ENCODE measurements at regions not wholly inside any gene's neighbourhood (a gene's known extent, or its start where the extent isn't known, plus 50 kb on each side); places are given as distances from the start of the nearest gene placed in this dataset.
A peak's percentile ranks its signal among the peaks of the same experiment; 100 is the strongest.

DNA sequence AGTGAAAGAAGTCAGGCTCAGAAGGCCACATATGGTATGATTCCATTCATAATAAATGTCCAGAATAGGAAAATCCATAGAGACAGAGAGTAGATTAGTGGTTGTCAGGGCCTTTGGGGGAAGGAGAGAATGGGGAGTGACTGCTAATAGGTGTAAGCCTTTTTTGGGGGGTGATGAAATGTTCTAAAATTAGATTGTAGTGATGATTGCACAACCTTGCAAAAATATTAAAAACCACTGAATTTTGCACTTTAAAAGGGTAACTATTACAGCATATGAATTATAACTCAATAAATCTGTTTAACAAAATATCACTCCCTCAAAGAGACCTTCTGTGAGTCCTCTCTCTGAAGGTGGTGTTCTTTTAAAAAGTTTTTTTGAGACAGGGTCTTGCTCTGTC, 72.3 kb upstream of the GRK3 start:
- H2AFZ ChIP-seq (replicated peaks; ENCODE audit: low read length, poor library complexity) = no peak overlapping the region
- dilution Hi-C loops (cut with HindIII; ENCODE audit: low sequenced_read_pairs, unreplicated experiment) = no loop called here

More for the DNA sequence above, 72.3 kb upstream of the GRK3 start:
- Histone ChIP-seq H3K4me1 (ENCODE audit: control insufficient read depth, insufficient read depth, low read length) (peaks cover 7% of the 10 kb centered on the region; the same call in 1 of the 2 replicates), H3K4ac (ENCODE audit: low read depth, low read length) (no peak overlapping the region), H3K9me1 (ENCODE audit: insufficient read depth, low read length) (no peaks in the 10 kb centered on the region), H4K91ac (ENCODE audit: insufficient read depth, low read depth, low read length) (no peak overlapping the region), H2BK5ac (ENCODE audit: low read depth, low read length, poor library complexity, severe bottlenecking) (no peak overlapping the region), H3K9ac (ENCODE audit: low read depth, low read length) (no peak overlapping the region), H3K27me3 (ENCODE audit: control insufficient read depth, insufficient read depth, low read length) (no peaks in the 10 kb centered on the region; the same call in 1 of the 2 replicates), H2AK9ac (replicated peaks; ENCODE audit: low read depth, low read length, poor library complexity) (no peak overlapping the region), H4K20me1 (ENCODE audit: insufficient read depth, low read length) (peaks cover 13% of the 10 kb centered on the region), H3K27ac (ENCODE audit: insufficient read depth, low read length) (no peak overlapping the region), H3K14ac (replicated peaks; ENCODE audit: low read depth, low read length) (no peak overlapping the region), H3K79me1 (ENCODE audit: low read depth in 1 of 2, low read length in 2 of 2) (no peaks in the 10 kb centered on the region), H3K56ac (ENCODE audit: extremely low read depth, insufficient read depth, low read length) (no peak overlapping the region), H2BK120ac (ENCODE audit: low read depth, low read length) (no peak overlapping the region), H4K8ac (ENCODE audit: low read depth in 2 of 2, low read length in 2 of 2) (no peak overlapping the region), H3K9me3 (ENCODE audit: control insufficient read depth, insufficient read depth, low read length) (0 out of 2 replicates have a peak, but pooled peaks cover 2% of the 10 kb centered on the region), H2BK20ac (ENCODE audit: low read depth, low read length) (no peak overlapping the region), H3K23ac (ENCODE audit: low read depth, low read length) (no peak overlapping the region), H4K5ac (ENCODE audit: low read depth, low read length) (no peak overlapping the region), H3K4me2 (ENCODE audit: low read depth, low read length) (no peak overlapping the region), H3K18ac (ENCODE audit: low read depth, low read length) (no peak overlapping the region), H3K4me3 (ENCODE audit: insufficient read depth, low read depth, low read length) (no peak overlapping the region), H3K36me3 (ENCODE audit: control insufficient read depth, insufficient read depth, low read length) (0 out of 2 replicates have a peak, but pooled peaks cover 6% of the 10 kb centered on the region), H2AK5ac (ENCODE audit: low read depth, low read length) (no peak overlapping the region), H2BK15ac (ENCODE audit: low read depth, low read length) (no peak overlapping the region)
- BruUV-seq (replicated peaks) = no TSS peak
- no peak for TF ChIP-seq BHLHE40 (IDR thresholded peaks at IDR 0.05; ENCODE audit: low read depth, low read length)
- TF ChIP-seq CEBPB (IDR thresholded peaks at IDR 0.05; ENCODE audit: low read depth, low read length) = peak; percentile 79
- intact Hi-C loops (cut with micrococcal nuclease) = no loop called here
- ATAC-seq (ENCODE audit: low read depth) (no peak), DNase-seq (no peak)
- in situ Hi-C loops (cut with MboI; ENCODE audit: low sequenced_read_pairs) = no loop called here
- ChIA-PET POLR2A (ENCODE audit: unreplicated experiment) (no interaction called here), CTCF (no interaction called here)

All from IMR-90 (cell line).